ENCODE measurements at regions not wholly inside any gene's neighbourhood (a gene's known extent, or its start where the extent isn't known, plus 50 kb on each side); places are given as distances from the start of the nearest gene placed in this dataset.

- no peak for DNase-seq (ENCODE audit: low read depth in 3 of 3, low spot score in 1 of 3)
Measured at GRCh38 chr3:94258851-94259250, 196.0 kb downstream of the NSUN3 start.

DNA sequence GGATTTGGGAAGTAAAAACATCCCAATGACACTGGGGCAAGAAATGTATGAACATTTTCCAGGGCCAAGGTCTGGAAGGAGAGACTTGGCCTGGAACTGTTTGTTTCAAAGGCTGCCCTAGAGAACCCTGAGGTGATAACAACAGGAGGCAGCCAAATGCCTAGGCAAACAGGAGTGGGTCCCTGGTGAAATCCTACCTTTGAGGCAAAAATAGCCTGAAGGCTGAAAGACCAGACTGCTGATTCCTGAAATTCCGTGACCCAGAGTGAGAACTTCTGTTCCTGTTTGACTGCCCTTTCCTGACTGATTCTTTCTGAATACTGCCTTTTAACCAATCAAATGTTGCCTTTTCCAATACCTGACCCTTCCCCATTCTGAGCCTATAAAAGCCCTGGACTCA, 196.4 kb downstream of the NSUN3 start:
- no peak for DNase-seq (ENCODE audit: low read depth in 3 of 3, low spot score in 1 of 3)

- DNase-seq (ENCODE audit: low read depth in 3 of 3, low spot score in 1 of 3) = no peak
Measured at GRCh38 chr3:94269763-94270162, 206.9 kb downstream of the NSUN3 start.

DNA sequence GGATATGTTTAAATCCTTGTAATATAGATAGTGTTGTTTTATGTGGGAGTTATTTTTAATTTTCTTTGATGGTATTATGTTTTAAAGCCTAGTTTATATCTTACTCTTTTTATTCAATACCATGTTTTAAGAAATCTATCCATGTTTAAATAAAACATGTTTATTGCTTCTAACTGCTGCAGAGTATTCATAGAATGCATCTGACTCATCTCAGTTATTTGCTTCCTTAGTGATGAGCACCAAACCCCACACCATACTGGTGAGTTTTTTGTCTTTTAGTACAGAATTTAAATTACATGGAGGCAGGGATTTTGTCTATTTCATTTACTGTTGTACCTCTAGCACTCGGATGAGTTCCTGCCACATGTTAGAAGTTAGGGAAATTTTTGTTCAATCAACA, 209.2 kb downstream of the NSUN3 start:
- no peak for DNase-seq (ENCODE audit: low read depth in 3 of 3, low spot score in 1 of 3)

- DNase-seq (ENCODE audit: low read depth in 3 of 3, low spot score in 1 of 3) = no peak
Measured at GRCh38 chr3:94280958-94281357, 218.1 kb downstream of the NSUN3 start.

- no peak for DNase-seq (ENCODE audit: low read depth in 3 of 3, low spot score in 1 of 3)
Measured at GRCh38 chr3:94285872-94286271, 223.0 kb downstream of the NSUN3 start.

GRCh38 chr3:94291686-94292085, 228.8 kb downstream of the NSUN3 start:
- no peak for DNase-seq (ENCODE audit: low read depth in 3 of 3, low spot score in 1 of 3)

GRCh38 chr3:94292151-94292550, 229.3 kb downstream of the NSUN3 start:
- DNase-seq (ENCODE audit: low read depth in 3 of 3, low spot score in 1 of 3) = no peak

GRCh38 chr3:94293793-94294195, 230.9 kb downstream of the NSUN3 start:
- no peak for DNase-seq (ENCODE audit: low read depth in 3 of 3, low spot score in 1 of 3)

GRCh38 chr3:94294806-94295205, 231.9 kb downstream of the NSUN3 start:
- no peak for DNase-seq (ENCODE audit: low read depth in 3 of 3, low spot score in 1 of 3)

GRCh38 chr3:94299716-94300115, 236.9 kb downstream of the NSUN3 start:
- no peak for DNase-seq (ENCODE audit: low read depth in 3 of 3, low spot score in 1 of 3)

- DNase-seq (ENCODE audit: low read depth in 3 of 3, low spot score in 1 of 3) = no peak
Measured at GRCh38 chr3:94301366-94301765, 238.5 kb downstream of the NSUN3 start.

DNA sequence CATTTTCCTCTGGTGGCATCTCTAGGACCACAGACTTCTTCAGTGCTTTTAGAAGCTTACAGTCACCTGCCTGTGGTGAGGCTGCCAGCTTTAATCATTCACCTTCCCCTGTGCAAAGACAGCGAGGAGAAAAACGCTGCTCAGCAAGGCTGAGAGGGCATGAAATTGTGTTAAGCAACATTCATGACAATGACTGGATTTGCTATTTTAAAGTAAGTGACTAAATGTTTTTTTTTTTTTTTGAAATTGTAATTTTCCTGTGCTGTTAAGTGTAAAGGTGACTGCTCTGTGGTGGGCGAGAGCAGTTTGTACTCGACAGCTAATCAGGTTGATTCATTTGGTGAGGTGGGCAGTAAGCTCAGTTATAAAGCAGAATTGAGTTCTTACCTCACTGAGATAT, 240.4 kb downstream of the NSUN3 start:
- DNase-seq (ENCODE audit: low read depth in 3 of 3, low spot score in 1 of 3) = no peak

DNA sequence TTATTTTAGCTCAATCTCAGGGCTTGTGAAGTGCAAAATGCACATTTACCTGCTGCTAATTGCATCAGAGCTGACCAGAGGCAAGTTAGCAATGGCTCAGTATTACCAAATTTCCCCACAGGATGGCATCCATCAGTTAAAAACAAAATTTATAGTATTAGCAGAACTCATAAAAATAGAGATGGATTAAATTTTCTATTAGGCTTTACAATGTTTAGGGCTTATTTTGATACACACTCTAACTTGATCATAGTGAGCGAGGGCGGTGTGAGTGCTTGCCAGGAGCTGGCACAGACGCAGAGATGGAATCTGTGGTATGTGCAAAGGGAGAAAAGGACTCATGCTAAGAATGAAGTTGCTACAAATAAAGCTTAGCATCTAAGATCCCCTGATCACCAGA, 241.0 kb downstream of the NSUN3 start:
- DNase-seq (ENCODE audit: low read depth in 3 of 3, low spot score in 1 of 3) = no peak

- no peak for DNase-seq (ENCODE audit: low read depth in 3 of 3, low spot score in 1 of 3)
Measured at GRCh38 chr3:94304954-94305353, 242.1 kb downstream of the NSUN3 start.

DNA sequence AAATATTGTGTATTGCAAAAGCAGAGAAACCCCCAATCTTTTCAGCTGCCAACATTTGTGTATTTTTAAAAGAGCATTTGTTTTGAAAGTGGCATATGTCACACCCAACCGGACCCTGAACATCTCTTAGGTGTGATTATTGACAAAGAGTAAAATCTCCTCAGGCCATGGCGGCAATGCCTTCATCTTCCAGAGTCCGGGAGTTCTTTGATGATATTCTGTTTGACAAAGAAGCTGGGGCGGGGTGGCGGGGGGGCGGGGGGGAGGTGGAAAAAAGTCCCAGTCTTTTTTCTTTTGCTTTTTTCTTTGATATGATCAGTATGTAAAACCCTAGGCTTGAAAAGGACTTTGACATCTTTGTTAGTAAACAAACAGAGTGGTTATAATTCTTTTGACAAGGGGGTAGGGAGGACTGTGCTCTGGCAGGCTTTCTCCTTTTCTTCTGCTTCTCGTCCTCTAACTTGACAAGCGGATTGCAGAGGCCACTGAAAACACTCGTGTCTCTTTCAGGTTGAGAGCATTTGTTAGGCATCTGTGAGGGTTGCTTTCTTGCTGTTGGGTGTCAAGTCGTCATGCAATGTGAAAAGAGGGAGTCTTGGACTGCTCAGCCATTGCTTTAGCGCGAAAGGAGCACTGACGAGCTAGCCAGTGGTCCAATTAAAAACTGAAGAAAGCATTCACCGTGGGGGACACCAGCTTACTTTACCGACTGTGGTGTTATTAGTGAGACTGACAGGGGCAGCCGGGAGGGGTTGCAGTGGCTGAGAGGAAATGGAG, 243.2 kb downstream of the NSUN3 start:
- DNase-seq (ENCODE audit: low read depth in 3 of 3, low spot score in 1 of 3) = no peak

- no peak for DNase-seq (ENCODE audit: low read depth in 3 of 3, low spot score in 1 of 3)
Measured at GRCh38 chr3:94307588-94307987, 244.7 kb downstream of the NSUN3 start.

GRCh38 chr3:94308767-94309166, 245.9 kb downstream of the NSUN3 start:
- no peak for DNase-seq (ENCODE audit: low read depth in 3 of 3, low spot score in 1 of 3)

- DNase-seq (ENCODE audit: low read depth in 3 of 3, low spot score in 1 of 3) = no peak
Measured at GRCh38 chr3:94310341-94311135, 247.7 kb downstream of the NSUN3 start.

DNA sequence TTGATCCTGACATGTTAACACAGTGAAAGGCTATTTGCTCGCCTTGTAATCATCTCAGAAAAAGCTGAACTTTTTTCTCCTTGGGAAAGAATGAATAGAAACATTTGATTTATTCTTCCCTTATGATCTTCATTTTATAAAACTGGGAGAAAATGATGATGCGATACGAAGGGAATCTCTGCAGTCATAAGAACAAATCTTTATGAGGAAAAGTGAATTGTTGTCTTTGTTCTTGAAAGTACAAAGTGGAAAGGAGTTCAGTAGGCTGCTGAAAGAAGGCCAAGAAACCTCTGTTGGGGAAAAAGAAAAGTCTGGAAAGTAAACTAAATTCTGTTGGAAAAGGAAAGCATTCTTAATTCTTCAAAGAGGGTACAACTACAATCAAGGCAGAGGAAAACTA, 248.8 kb downstream of the NSUN3 start:
- DNase-seq (ENCODE audit: low read depth in 3 of 3, low spot score in 1 of 3) = no peak

GRCh38 chr3:94314218-94314883, 251.5 kb downstream of the NSUN3 start:
- DNase-seq (ENCODE audit: low read depth in 3 of 3, low spot score in 1 of 3) = no peak

GRCh38 chr3:94317017-94317416, 254.2 kb downstream of the NSUN3 start:
- no peak for DNase-seq (ENCODE audit: low read depth in 3 of 3, low spot score in 1 of 3)
